Progenitor cell of endocrine pancreas (in vitro differentiated cells): ENCODE measurements at regions not wholly inside any gene's neighbourhood (a gene's known extent, or its start where the extent isn't known, plus 50 kb on each side); places are given as distances from the start of the nearest gene placed in this dataset.

ENCODE experiments used
- DNase-seq: peaks from one replicate; pipeline ENCODE4 v3.0.0; 2021; ENCODE audit warnings: low spot score; ENCODE audit not compliant: unreplicated experiment
- H3K27ac Mint-ChIP-seq: 2 replicates; pipeline ENCODE4 v1.8.0; 2021; ENCODE audit warnings: mild to moderate bottlenecking, moderate library complexity, mixed read lengths
- H3K27me3 Mint-ChIP-seq: 2 replicates; pipeline ENCODE4 v1.8.0; 2021; ENCODE audit warnings: mixed read lengths
- H3K36me3 Mint-ChIP-seq: 2 replicates; pipeline ENCODE4 v1.8.0; 2022; ENCODE audit warnings: mixed read lengths; ENCODE audit not compliant: insufficient read depth
- H3K4me1 Mint-ChIP-seq: 2 replicates; pipeline ENCODE4 v1.8.0; 2021; ENCODE audit warnings: low read depth, mixed read lengths
- H3K4me3 Mint-ChIP-seq: 2 replicates; pipeline ENCODE4 v1.8.0; 2021; ENCODE audit warnings: low read depth, mild to moderate bottlenecking, moderate library complexity, mixed read lengths
- H3K9me3 Mint-ChIP-seq: 2 replicates; pipeline ENCODE4 v1.8.0; 2021; ENCODE audit warnings: low read depth, mixed read lengths
- CTCF ChIP-seq: fragments of 200-600 bp; sonication (generic); IDR thresholded peaks from one replicate; pipeline ENCODE4 v1.5.0; 2021; ENCODE audit warnings: antibody characterized with exemption, mild to moderate bottlenecking; ENCODE audit not compliant: unreplicated experiment

DNA sequence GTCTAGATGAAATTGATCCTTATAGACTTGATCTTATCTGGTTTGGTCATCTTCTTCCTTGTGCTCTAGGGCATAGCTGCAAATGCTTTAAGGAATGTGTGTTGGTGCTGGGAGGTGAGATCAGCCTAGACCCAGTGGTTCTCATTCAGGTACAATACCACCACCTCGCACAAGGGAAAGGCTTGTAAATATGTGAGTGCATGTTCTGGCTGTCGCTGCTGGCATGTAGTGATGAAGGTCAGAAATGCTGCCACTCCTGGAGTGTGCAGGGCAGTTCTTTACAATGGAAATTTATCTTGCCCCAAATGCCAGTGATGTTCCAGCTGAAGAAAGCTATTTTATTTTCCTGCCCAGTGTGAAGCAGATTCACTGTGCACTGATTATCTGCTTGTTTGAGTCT lies 900.9 kb downstream of the QKI start:
- TF ChIP-seq CTCF, result no peak
- Mint-ChIP-seq H3K27ac (no peak overlapping the region), H3K4me1 (no peaks in the 10 kb centered on the region), H3K4me3 (no peak overlapping the region), H3K36me3 (no peaks in the 10 kb centered on the region), H3K27me3 (no peaks in the 10 kb centered on the region), H3K9me3 (peaks cover 5% of the 10 kb centered on the region)
- DNase-seq, result no peak

DNA sequence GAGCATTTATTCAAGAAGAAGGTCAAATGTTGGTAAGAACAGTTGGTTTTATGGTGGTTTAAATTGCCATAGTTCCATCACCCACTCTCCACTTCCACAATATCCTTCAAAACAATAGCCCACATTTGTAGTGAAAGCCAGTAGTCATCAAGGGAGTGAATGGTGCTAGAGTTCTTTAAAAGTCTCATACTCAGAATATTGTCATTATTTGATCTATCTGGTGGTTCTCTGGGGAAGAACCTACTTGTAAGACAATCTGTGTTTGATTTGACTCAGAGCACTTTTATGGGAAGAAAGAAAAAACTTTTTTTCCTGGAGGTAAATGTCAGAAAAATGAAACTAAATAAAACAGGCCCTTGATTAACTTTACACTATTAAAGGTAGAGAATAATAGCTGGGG lies 893.8 kb downstream of the QKI start:
- no peaks in the 10 kb centered on the region for H3K27me3 Mint-ChIP-seq
- H3K4me1 Mint-ChIP-seq, result no peaks in the 10 kb centered on the region
- H3K36me3 Mint-ChIP-seq, result no peaks in the 10 kb centered on the region
- H3K4me3 Mint-ChIP-seq, result no peak overlapping the region
- no peak for DNase-seq
- no peak for TF ChIP-seq CTCF
- no peak overlapping the region for H3K27ac Mint-ChIP-seq
- peaks cover 6% of the 10 kb centered on the region for H3K9me3 Mint-ChIP-seq

DNA sequence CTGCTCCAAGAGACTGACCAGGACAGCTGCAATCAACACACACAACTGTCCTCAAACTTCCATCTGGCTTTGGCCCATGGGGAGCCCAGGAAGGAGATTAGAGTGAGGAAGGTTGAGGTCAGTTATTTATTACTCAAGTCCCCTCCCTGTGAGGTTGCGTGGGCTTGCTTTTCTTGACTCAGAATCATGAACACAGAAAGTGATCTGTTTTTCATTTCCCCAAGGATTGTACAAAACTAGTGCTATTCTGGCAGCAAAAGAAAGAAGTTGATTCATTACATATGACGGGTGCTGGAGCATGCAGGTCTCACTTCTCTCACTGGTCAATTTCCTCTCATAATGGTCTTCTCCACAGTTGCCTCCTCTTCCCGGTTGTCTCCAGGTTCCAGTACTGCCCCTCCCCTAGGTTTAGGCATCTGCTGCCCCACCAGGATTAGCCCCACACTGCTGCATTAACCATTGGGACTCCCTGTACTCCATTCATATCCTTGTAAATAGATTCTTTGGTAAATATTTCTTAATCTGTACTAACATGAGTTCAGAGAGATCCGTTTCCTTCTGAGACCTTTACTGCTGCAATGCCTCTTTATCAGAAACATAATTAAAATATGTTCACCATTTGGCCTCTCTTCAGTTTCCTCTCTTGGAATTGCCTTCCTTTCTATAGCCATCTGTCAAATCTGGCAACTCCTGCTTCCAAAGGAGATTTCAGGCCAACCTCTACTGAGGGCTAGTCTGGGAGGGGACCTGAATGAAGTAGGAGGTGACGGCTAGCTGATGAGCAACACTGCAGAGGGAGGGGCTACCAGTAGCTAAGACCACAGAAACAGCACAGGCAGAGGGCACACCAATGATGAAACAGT lies 888.8 kb downstream of the QKI start:
- no peak for TF ChIP-seq CTCF
- H3K4me3 Mint-ChIP-seq, result no peak overlapping the region
- H3K27me3 Mint-ChIP-seq, result no peaks in the 10 kb centered on the region
- peak overlapping the region; percentile 76 for H3K27ac Mint-ChIP-seq
- no peaks in the 10 kb centered on the region for H3K36me3 Mint-ChIP-seq
- H3K9me3 Mint-ChIP-seq, result no peaks in the 10 kb centered on the region
- no peaks in the 10 kb centered on the region for H3K4me1 Mint-ChIP-seq
- no peak for DNase-seq

- H3K4me3 Mint-ChIP-seq, result no peak overlapping the region
- no peaks in the 10 kb centered on the region for H3K27me3 Mint-ChIP-seq
- H3K36me3 Mint-ChIP-seq, result no peaks in the 10 kb centered on the region
- H3K9me3 Mint-ChIP-seq, result no peaks in the 10 kb centered on the region
- TF ChIP-seq CTCF, result no peak
- H3K4me1 Mint-ChIP-seq, result peaks cover 8% of the 10 kb centered on the region
- no peak for DNase-seq
- H3K27ac Mint-ChIP-seq, result no peak overlapping the region
Measured at GRCh38 chr6:164296411-164296810, 881.9 kb downstream of the QKI start.

- DNase-seq, result no peak
- H3K27me3 Mint-ChIP-seq, result no peaks in the 10 kb centered on the region
- H3K9me3 Mint-ChIP-seq, result no peaks in the 10 kb centered on the region
- no peak overlapping the region for H3K4me3 Mint-ChIP-seq
- peaks cover 8% of the 10 kb centered on the region for H3K4me1 Mint-ChIP-seq
- no peak for TF ChIP-seq CTCF
- no peak overlapping the region for H3K27ac Mint-ChIP-seq
- no peaks in the 10 kb centered on the region for H3K36me3 Mint-ChIP-seq
Measured at GRCh38 chr6:164294047-164294784, 879.7 kb downstream of the QKI start.
